OCI-LY1 (cell line): ENCODE measurements at regions not wholly inside any gene's neighbourhood (a gene's known extent, or its start where the extent isn't known, plus 50 kb on each side); places are given as distances from the start of the nearest gene placed in this dataset.

Source experiments
- H2AFZ ChIP-seq: fragments of 200-600 bp; sonication (generic), shearing (Covaris generic); 2 replicates; pipeline ENCODE4 v1.6.0; 2014; ENCODE audit warnings: antibody characterized with exemption, mild to moderate bottlenecking, low read length
- H3F3A ChIP-seq: fragments of 200-600 bp; sonication (generic), shearing (Covaris generic); 2 replicates; pipeline ENCODE4 v1.6.0; 2014; ENCODE audit warnings: mild to moderate bottlenecking, antibody characterized with exemption, low read length, moderate library complexity; ENCODE audit not compliant: insufficient read depth
- H3K27ac ChIP-seq: fragments of 200-600 bp; sonication (generic); 2 replicates; pipeline ENCODE4 v1.5.1; 2014; ENCODE audit warnings: low read length, mixed run types, mild to moderate bottlenecking, low read depth; ENCODE audit not compliant: poor library complexity, severe bottlenecking
- H3K27me3 ChIP-seq: fragments of 200-600 bp; sonication (generic); 2 replicates; pipeline ENCODE4 v1.6.0; 2014; ENCODE audit warnings: antibody characterized with exemption, mild to moderate bottlenecking, low read length, moderate library complexity; ENCODE audit not compliant: insufficient read depth
- H3K36me3 ChIP-seq: fragments of 200-600 bp; sonication (generic); 2 replicates; pipeline ENCODE4 v1.6.1; 2014; ENCODE audit warnings: mild to moderate bottlenecking, antibody characterized with exemption, low read length, moderate library complexity, mixed read lengths; ENCODE audit not compliant: insufficient read depth
- H3K4me1 ChIP-seq: fragments of 200-600 bp; sonication (generic); 2 replicates; pipeline ENCODE4 v1.5.1; 2014; ENCODE audit warnings: mild to moderate bottlenecking, low read length, moderate library complexity; ENCODE audit not compliant: insufficient read depth, severe bottlenecking
- H3K4me2 ChIP-seq: fragments of 200-600 bp; sonication (generic), shearing (Covaris generic); 2 replicates; pipeline ENCODE4 v1.6.1; 2014; ENCODE audit warnings: low read length
- H3K4me3 ChIP-seq: fragments of 200-600 bp; sonication (generic); 2 replicates; pipeline ENCODE4 v1.5.1; 2014; ENCODE audit warnings: low read length, low read depth, mild to moderate bottlenecking, mixed read lengths; ENCODE audit not compliant: poor library complexity, severe bottlenecking
- H3K79me2 ChIP-seq: fragments of 200-600 bp; shearing (Covaris generic); 2 replicates; pipeline ENCODE4 v1.6.1; 2016; ENCODE audit warnings: mixed run types, low read length, mixed read lengths; ENCODE audit not compliant: insufficient read depth
- H3K9ac ChIP-seq: fragments of 200-600 bp; sonication (generic), shearing (Covaris generic); 2 replicates; pipeline ENCODE4 v1.6.1; 2014; ENCODE audit warnings: mild to moderate bottlenecking, low read length, mixed read lengths
- H3K9me2 ChIP-seq: fragments of 200-600 bp; sonication (generic), shearing (Covaris generic); 2 replicates; pipeline ENCODE4 v1.6.1; 2014; ENCODE audit warnings: low read depth, mild to moderate bottlenecking, low read length, mixed read lengths
- H3K9me3 ChIP-seq: fragments of 200-600 bp; shearing (Covaris generic); 2 replicates; pipeline ENCODE4 v1.6.1; 2014; ENCODE audit warnings: low read length, mixed read lengths
- H4K20me1 ChIP-seq: fragments of 200-600 bp; sonication (generic), shearing (Covaris generic); 2 replicates; pipeline ENCODE4 v1.6.0; 2016; ENCODE audit warnings: mild to moderate bottlenecking, low read length; ENCODE audit not compliant: insufficient read depth
- CTCF ChIP-seq: fragments of 200-600 bp; sonication (generic), shearing (Covaris generic); IDR thresholded peaks from 2 replicates; pipeline ENCODE4 v1.5.1; 2017; ENCODE audit warnings: mild to moderate bottlenecking, antibody characterized with exemption, low read length, moderate library complexity, mixed read lengths
- EZH2 ChIP-seq: fragments of 200-600 bp; sonication (generic), shearing (Covaris generic); IDR thresholded peaks from 2 replicates; pipeline ENCODE4 v1.8.0; 2017; ENCODE audit warnings: borderline replicate concordance, mixed run types, mild to moderate bottlenecking, antibody characterized with exemption, low read length, moderate library complexity, mixed read lengths

GRCh38 chr17:77700165-77700881 is 258.2 kb upstream of the TNRC6C start:
- Histone ChIP-seq H3F3A (no peaks in the 10 kb centered on the region), H3K4me1 (no peaks in the 10 kb centered on the region), H3K4me2 (no peak overlapping the region), H3K9me2 (no peaks in the 10 kb centered on the region), H3K79me2 (no peaks in the 10 kb centered on the region), H3K4me3 (no peak overlapping the region), H4K20me1 (no peaks in the 10 kb centered on the region), H2AFZ (no peak overlapping the region), H3K36me3 (no peaks in the 10 kb centered on the region), H3K27ac (no peak overlapping the region), H3K9ac (no peak overlapping the region), H3K27me3 (peaks cover 13% of the 10 kb centered on the region; the same call in 1 of the 2 replicates), H3K9me3 (0 out of 2 replicates have a peak, but pooled peaks cover 4% of the 10 kb centered on the region)
- TF ChIP-seq EZH2 (no peak), CTCF (no peak)

- H3K36me3 ChIP-seq = no peaks in the 10 kb centered on the region
These were observed 256.5 kb upstream of the TNRC6C start for GRCh38 chr17:77701996-77702395.

GRCh38 chr17:77704048-77704815 is 254.3 kb upstream of the TNRC6C start:
- H3K9me3 ChIP-seq = 0 out of 2 replicates have a peak, but pooled peaks cover 4% of the 10 kb centered on the region
- peaks cover 12% of the 10 kb centered on the region; the same call in 1 of the 2 replicates for H3K27me3 ChIP-seq
- H3K4me3 ChIP-seq = no peak overlapping the region
- H2AFZ ChIP-seq = no peak overlapping the region
- no peaks in the 10 kb centered on the region for H3K9me2 ChIP-seq
- no peak overlapping the region for H3K4me2 ChIP-seq
- no peak overlapping the region for H3K27ac ChIP-seq
- TF ChIP-seq CTCF (no peak), EZH2 (no peak)
- no peaks in the 10 kb centered on the region for H3K36me3 ChIP-seq
- no peaks in the 10 kb centered on the region for H3K4me1 ChIP-seq
- no peaks in the 10 kb centered on the region for H3F3A ChIP-seq
- H3K9ac ChIP-seq = no peak overlapping the region
- no peaks in the 10 kb centered on the region for H4K20me1 ChIP-seq
- no peaks in the 10 kb centered on the region for H3K79me2 ChIP-seq

More at GRCh38 chr17:77701996-77702395, 256.5 kb upstream of the TNRC6C start:
- Histone ChIP-seq H2AFZ (no peak overlapping the region), H3K9me3 (0 out of 2 replicates have a peak, but pooled peaks cover 4% of the 10 kb centered on the region), H3F3A (no peaks in the 10 kb centered on the region), H4K20me1 (no peaks in the 10 kb centered on the region), H3K9me2 (no peaks in the 10 kb centered on the region), H3K27me3 (peaks cover 17% of the 10 kb centered on the region; the same call in 1 of the 2 replicates), H3K4me1 (no peaks in the 10 kb centered on the region), H3K4me3 (no peak overlapping the region), H3K27ac (no peak overlapping the region), H3K9ac (no peak overlapping the region), H3K4me2 (no peak overlapping the region), H3K79me2 (no peaks in the 10 kb centered on the region)
- no peak for TF ChIP-seq CTCF
- no peak for TF ChIP-seq EZH2
